Hepatocyte (in vitro differentiated cells): ENCODE measurements at regions not wholly inside any gene's neighbourhood (a gene's known extent, or its start where the extent isn't known, plus 50 kb on each side); places are given as distances from the start of the nearest gene placed in this dataset.

Source experiments
- EZH2 ChIP-seq: fragments of 200-600 bp; sonication (generic); IDR thresholded peaks from 2 replicates; pipeline ENCODE4 v1.6.1; 2016; ENCODE audit warnings: antibody characterized with exemption, mild to moderate bottlenecking, borderline replicate concordance
- EZH2phosphoT487 ChIP-seq: fragments of 200-600 bp; sonication (generic); IDR thresholded peaks from one replicate; pipeline ENCODE4 v1.6.1; 2018; ENCODE audit warnings: antibody characterized with exemption, mild to moderate bottlenecking, low read depth, moderate library complexity; ENCODE audit not compliant: unreplicated experiment, severe bottlenecking
- TF ChIP-seq, protein P1 (sequence below): fragments of 200-600 bp; sonication (generic); IDR thresholded peaks from 2 replicates; pipeline ENCODE4 v1.5.1; 2016; ENCODE audit warnings: antibody characterized with exemption, mild to moderate bottlenecking; ENCODE audit not compliant: poor library complexity

- TF ChIP-seq, protein P1, sequence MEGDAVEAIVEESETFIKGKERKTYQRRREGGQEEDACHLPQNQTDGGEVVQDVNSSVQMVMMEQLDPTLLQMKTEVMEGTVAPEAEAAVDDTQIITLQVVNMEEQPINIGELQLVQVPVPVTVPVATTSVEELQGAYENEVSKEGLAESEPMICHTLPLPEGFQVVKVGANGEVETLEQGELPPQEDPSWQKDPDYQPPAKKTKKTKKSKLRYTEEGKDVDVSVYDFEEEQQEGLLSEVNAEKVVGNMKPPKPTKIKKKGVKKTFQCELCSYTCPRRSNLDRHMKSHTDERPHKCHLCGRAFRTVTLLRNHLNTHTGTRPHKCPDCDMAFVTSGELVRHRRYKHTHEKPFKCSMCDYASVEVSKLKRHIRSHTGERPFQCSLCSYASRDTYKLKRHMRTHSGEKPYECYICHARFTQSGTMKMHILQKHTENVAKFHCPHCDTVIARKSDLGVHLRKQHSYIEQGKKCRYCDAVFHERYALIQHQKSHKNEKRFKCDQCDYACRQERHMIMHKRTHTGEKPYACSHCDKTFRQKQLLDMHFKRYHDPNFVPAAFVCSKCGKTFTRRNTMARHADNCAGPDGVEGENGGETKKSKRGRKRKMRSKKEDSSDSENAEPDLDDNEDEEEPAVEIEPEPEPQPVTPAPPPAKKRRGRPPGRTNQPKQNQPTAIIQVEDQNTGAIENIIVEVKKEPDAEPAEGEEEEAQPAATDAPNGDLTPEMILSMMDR: no peak
- TF ChIP-seq EZH2 (no peak), EZH2phosphoT487 (no peak)
Measured at GRCh38 chr12:23399402-23399933, 550.0 kb downstream of the SOX5 start.
